NCI-H526 treated with DMSO at 0.1 percent for 48 hours (cell line): ENCODE measurements at regions not wholly inside any gene's neighbourhood (a gene's known extent, or its start where the extent isn't known, plus 50 kb on each side); places are given as distances from the start of the nearest gene placed in this dataset.
"Not testable (repeated sequence)": the region's sequence is repeated elsewhere in the genome, so short reads cannot be mapped to it uniquely, and the experiment has no call there.

Experiments used
- DNase-seq: peaks from one replicate; lab custom pipeline; 2025; lab: John Stamatoyannopoulos, UW

DNA sequence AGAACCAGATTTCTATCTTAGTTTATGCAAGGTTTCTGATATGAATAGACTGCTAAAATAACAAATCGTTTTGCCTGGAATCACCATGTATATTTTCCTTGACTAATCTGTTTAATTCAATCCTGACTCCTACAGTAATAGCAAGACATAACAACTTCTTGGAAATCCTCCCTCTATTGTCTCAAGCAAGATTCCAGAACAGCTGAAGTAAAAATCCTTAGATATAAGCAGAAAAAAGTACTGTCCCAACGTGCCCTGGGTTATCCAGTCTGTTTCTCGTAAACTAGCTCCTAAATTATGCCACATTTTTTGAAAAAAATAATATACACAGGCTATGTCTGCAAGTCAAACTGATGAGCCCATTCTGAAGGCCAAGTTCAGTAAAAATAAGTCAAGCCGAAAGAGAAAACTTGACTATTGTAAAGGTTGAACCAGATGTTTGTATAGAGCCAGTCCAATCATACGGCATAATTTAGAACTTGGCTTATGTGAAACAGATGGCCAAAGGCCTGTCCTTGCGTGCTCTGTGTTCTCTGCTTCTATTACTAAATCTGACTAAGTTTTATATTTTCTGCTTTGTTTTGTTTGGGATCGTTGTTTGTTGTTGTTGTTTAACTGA lies 341.6 kb upstream of the NRSN1 start:
- no peak for DNase-seq

GRCh38 chr6:23790756-23791155 lies 335.3 kb upstream of the NRSN1 start:
- no peak for DNase-seq

GRCh38 chr6:23797041-23797440 lies 329.0 kb upstream of the NRSN1 start:
- no peak for DNase-seq

DNA sequence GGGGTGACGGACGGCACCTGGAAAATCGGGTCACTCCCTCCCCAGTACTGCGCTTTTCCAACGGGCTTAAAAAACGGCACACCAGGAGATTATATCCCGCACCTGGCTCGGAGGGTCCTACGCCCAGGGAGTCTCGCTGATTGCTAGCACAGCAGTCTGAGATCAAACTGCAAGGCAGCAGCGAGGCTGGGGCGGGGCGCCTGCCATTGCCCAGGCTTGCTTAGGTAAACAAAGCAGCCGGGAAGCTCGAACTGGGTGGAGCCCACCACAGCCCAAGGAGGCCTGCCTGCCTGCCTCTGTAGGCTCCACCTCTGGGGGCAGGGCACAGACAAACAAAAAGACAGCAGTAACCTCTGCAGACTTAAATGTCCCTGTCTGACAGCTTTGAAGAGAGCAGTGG lies 321.7 kb upstream of the NRSN1 start:
- DNase-seq, result not testable (repeated sequence)

DNA sequence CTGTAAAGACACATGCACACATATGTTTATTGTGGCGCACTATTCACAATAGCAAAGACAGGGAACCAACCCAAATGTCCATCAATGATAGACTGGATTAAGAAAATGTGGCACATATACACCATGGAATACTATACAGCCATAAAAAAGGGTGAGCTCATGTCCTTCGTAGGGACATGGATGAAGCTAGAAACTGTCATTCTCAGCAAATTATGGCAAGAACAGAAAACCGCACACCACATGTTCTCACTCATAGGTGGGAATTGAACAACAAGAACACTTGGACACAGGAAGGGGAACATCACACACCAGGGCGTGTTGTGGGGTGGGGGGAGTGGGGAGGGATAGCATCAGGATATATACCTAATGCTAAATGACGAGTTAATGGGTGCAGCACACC lies 304.9 kb upstream of the NRSN1 start:
- not testable (repeated sequence) for DNase-seq

GRCh38 chr6:23823421-23823820 lies 302.6 kb upstream of the NRSN1 start:
- DNase-seq, result no peak

DNA sequence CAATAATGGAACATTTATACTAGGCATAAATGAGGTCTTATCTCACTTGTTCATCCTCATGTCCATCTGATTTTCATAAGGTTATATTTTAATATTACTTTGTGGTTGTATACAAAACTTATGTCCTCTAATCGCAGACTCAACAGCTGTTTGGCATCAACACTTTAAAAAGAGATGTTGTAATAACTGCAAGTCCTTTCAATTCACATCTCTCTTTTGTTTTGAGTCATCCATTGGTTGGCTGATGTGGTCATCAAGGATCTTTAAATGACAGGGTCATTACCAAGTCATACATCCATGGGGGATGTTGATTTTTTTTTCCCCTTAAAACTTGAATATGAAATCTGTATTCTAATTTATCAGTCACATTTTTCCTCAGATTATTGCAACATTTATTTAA lies 299.4 kb upstream of the NRSN1 start:
- no peak for DNase-seq

GRCh38 chr6:23828861-23829260 lies 297.2 kb upstream of the NRSN1 start:
- no peak for DNase-seq

DNA sequence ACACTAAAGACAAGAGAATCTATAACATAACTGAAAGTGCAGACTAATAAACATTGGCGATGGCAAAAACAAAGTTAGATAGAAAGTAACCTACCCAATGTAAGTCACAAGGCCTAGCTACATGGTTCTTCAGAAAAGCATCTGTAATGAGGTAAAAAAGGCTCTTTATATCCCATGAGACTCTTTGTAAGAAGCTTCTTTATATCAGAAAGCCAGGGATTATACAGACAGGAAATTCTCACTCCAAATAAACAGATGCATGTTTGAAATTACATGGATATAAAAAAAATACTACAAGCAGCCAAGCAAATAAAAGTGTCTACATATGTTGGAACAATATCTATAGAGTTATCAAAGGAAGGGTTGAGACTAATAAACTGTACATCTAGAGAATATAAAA lies 284.9 kb upstream of the NRSN1 start:
- no peak for DNase-seq

DNA sequence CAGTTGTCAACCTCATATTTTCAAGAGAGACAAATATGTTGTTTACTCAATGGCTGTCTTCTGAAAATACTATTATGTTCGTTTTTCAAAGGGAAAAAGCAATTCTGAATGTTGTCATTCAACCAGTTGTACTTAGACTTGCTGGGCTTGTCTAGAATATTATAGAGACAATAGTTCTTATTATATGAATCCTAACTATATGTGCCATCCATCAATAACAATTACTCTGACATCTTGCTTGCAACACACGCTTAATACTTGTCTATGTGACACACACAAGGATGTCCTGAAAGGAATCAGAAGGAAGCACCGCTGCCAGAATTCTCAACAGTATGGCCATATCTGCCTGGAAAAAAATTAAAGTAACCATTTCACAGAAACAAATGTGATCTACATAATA lies 283.3 kb upstream of the NRSN1 start:
- no peak for DNase-seq

GRCh38 chr6:23851522-23851921 lies 274.5 kb upstream of the NRSN1 start:
- no peak for DNase-seq

- DNase-seq, result not testable (repeated sequence)
These were observed 272.4 kb upstream of the NRSN1 start for GRCh38 chr6:23853566-23854133.

DNA sequence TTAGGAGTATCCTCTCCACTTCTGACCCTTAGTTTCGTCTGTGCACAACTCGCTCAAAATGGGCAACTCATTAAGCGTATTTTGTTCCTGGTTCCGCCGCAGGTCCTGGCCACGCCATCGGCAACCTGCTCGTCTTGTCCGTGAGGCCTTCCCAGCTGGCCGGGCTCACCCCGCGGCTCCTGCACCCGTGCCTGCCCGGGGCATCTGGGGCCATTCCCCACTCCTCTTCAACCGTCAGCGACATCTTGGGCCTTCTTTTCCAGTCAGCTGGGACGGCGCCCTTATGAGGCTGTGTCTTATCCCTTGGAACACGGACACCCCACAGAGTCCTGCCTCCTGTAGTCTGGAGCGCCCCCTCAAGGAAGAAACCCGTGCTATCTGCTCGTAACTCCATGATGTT lies 271.9 kb upstream of the NRSN1 start:
- not testable (repeated sequence) for DNase-seq

- no peak for DNase-seq
These were observed 270.4 kb upstream of the NRSN1 start for GRCh38 chr6:23855497-23856116.

- no peak for DNase-seq
These were observed 255.5 kb upstream of the NRSN1 start for GRCh38 chr6:23870496-23870895.

DNA sequence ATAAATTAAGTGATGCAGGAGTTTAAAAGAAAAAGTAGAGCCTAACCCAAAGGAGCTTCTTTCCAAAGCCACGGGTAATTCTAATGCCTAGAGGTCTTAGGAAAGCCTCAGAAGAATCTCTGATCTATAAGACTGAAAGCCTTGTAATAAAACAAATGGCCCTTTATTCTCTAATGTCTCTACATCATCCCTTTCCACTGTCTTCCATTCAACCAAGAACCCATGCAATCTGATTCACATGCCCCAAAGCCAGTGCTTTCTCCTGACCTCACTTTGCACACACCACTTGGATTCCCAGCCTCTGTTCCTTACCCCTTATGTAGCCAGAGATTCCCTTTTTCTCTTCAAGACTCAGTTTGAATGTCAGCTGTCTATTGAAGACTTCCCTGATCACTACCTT lies 252.9 kb upstream of the NRSN1 start:
- no peak for DNase-seq

- DNase-seq, result no peak
These were observed 251.0 kb upstream of the NRSN1 start for GRCh38 chr6:23875006-23875405.

DNA sequence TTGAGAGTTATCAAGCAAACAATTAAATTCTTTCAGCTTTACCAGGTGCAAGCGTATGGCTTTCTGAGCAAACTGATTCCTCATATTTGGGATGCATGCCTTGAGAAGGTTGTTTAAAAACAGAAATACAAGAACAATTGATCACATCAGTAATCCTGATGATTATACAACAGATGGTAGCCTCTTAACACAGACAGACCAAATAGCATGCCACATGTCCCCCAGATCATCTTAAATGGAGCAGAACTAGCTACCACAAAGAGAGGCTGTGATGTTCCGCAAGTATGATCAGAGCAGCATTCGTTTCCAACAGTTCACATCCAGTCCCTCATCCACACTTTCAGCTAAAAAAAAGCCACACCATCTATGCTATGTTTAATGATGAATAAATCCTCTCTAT lies 246.2 kb upstream of the NRSN1 start:
- no peak for DNase-seq

DNA sequence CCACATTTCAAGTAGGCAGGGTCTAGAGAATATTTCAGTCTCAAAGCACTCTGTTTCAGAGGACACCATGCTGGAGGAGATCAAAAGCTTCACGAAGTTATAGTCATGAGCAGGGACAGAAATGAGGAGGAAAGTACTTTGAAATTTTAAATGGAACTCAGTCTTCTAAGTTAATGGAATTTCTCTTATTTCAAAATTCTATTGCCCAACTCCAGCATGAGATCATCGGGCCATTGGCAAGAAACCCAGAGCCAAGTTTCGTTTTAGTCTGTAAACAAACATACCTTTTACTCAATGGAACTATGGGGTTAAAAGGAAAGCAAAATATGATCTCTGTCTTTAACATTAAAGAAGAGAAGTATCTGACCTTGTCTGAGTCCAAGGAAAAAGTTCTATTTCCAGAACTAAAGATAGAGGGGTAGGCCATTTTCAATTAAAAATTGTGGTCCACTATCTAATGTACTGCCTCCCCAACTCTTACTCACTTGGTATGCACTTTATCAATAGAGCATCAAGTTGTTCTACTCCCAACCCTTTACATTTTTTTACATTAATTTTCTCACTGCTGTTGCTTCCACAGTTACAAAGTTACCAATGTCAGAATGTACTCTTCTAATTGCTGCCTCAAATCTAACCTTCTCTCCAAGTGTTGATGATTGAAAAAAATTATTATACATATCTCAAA lies 235.3 kb upstream of the NRSN1 start:
- DNase-seq, result no peak

GRCh38 chr6:23905133-23905815 lies 220.7 kb upstream of the NRSN1 start:
- no peak for DNase-seq

- no peak for DNase-seq
These were observed 215.6 kb upstream of the NRSN1 start for GRCh38 chr6:23910420-23910819.

- DNase-seq, result no peak
These were observed 198.1 kb upstream of the NRSN1 start for GRCh38 chr6:23927935-23928334.

GRCh38 chr6:23929201-23929600 lies 196.8 kb upstream of the NRSN1 start:
- no peak for DNase-seq
